CD4-positive, alpha-beta memory T cell (primary cell): ENCODE measurements at regions not wholly inside any gene's neighbourhood (a gene's known extent, or its start where the extent isn't known, plus 50 kb on each side); places are given as distances from the start of the nearest gene placed in this dataset.

Experiments used
- CTCF ChIA-PET: fragments of 350-600 bp; sonication (Branson Sonifier 250); formaldehyde crosslinking; loops from one replicate; lab custom pipeline; 2021; ENCODE audit warnings: inconsistent platforms; ENCODE audit not compliant: partially characterized antibody; lab: Charles Lee
- POLR2A ChIA-PET: fragments of 350-600 bp; sonication (Branson Sonifier 250); formaldehyde crosslinking; loops from one replicate; lab custom pipeline; 2021; ENCODE audit not compliant: partially characterized antibody; lab: Charles Lee
- DNase-seq, 5 donors: peaks; one replicate each; pipeline versions ENCODE4 v3.0.0 to v3.0.0-alpha.2; 2020 to 2022; ENCODE audit warnings: mixed read lengths in 1 of 5
- H3K27ac ChIP-seq: one replicate; pipeline ENCODE4 v1.7.0; 2013; ENCODE audit warnings: low read depth, low read length
- H3K27me3 ChIP-seq: 2 replicates; pipeline ENCODE4 v1.7.0; 2013; ENCODE audit warnings: mild to moderate bottlenecking, low read length, moderate library complexity; ENCODE audit not compliant: insufficient read depth
- H3K36me3 ChIP-seq: 2 replicates; pipeline ENCODE4 v1.7.0; 2013; ENCODE audit warnings: mild to moderate bottlenecking, low read length, moderate library complexity; ENCODE audit not compliant: insufficient read depth
- H3K4me1 ChIP-seq: 2 replicates; pipeline ENCODE4 v1.7.0; 2013; ENCODE audit warnings: mild to moderate bottlenecking, low read length, moderate library complexity; ENCODE audit not compliant: insufficient read depth
- H3K4me3 ChIP-seq, 2 donors: one replicate each; pipeline ENCODE4 v1.7.0; 2013; ENCODE audit warnings: low read length in 2 of 2, mild to moderate bottlenecking in 1 of 2
- H3K9me3 ChIP-seq, 2 donors: one replicate each; pipeline ENCODE4 v1.7.0; 2013; ENCODE audit warnings: low read length in 2 of 2, control low read depth in 1 of 2; ENCODE audit not compliant: control insufficient read depth in 1 of 2
- H3K27ac Mint-ChIP-seq, 7 donors: one replicate each; pipeline ENCODE4 v1.8.0; 2020 to 2021; ENCODE audit warnings: mixed read lengths in 7 of 7, mild to moderate bottlenecking in 6 of 7, inconsistent platforms in 3 of 7, moderate library complexity in 3 of 7
- H3K27me3 Mint-ChIP-seq, 2 donors: one replicate each; pipeline ENCODE4 v1.8.0; 2020 to 2021; ENCODE audit warnings: mixed read lengths in 2 of 2
- H3K36me3 Mint-ChIP-seq, 2 donors: one replicate each; pipeline ENCODE4 v1.8.0; 2020 to 2021; ENCODE audit warnings: mixed read lengths in 2 of 2, inconsistent platforms in 1 of 2, mild to moderate bottlenecking in 1 of 2
- H3K4me1 Mint-ChIP-seq, 4 donors: one replicate each; pipeline ENCODE4 v1.8.0; 2020 to 2021; ENCODE audit warnings: mixed read lengths in 4 of 4, mild to moderate bottlenecking in 1 of 4
- H3K4me3 Mint-ChIP-seq, 8 donors: one replicate each; pipeline ENCODE4 v1.8.0; 2020 to 2021; ENCODE audit warnings: mixed read lengths in 8 of 8, mild to moderate bottlenecking in 7 of 8, moderate library complexity in 6 of 8, inconsistent platforms in 3 of 8
- H3K9me3 Mint-ChIP-seq, 8 donors: one replicate each; pipeline ENCODE4 v1.8.0; 2020 to 2021; ENCODE audit warnings: mixed read lengths in 8 of 8, mild to moderate bottlenecking in 5 of 8, inconsistent platforms in 3 of 8, moderate library complexity in 1 of 8
- intact Hi-C: fragments of 100-400 bp; cut with micrococcal nuclease; formaldehyde crosslinking; loops from one replicate; pipeline ENCODE4 v1.15.1; 2023

GRCh38 chr15:88403351-88403791 is 63.8 kb downstream of the MRPL46 start:
- no peak overlapping the region for H3K4me3 Mint-ChIP-seq
- H3K4me1 ChIP-seq, result no peaks in the 10 kb centered on the region
- no peaks in the 10 kb centered on the region for H3K9me3 ChIP-seq
- H3K36me3 Mint-ChIP-seq, result no peaks in the 10 kb centered on the region
- CTCF ChIA-PET, result no interaction called here
- intact Hi-C loops, result no loop called here
- no peaks in the 10 kb centered on the region for H3K36me3 ChIP-seq
- no peaks in the 10 kb centered on the region for H3K27me3 ChIP-seq
- peaks cover 0 to 14% of the 10 kb centered on the region in 2 donors for H3K27me3 Mint-ChIP-seq
- no peak for DNase-seq
- POLR2A ChIA-PET, result no interaction called here
- H3K27ac Mint-ChIP-seq, result no peak overlapping the region
- no peaks in the 10 kb centered on the region for H3K4me1 Mint-ChIP-seq
- peaks cover 0 to 1% (median 0%) of the 10 kb centered on the region in 8 donors for H3K9me3 Mint-ChIP-seq
- no peak overlapping the region for H3K27ac ChIP-seq
- no peak overlapping the region for H3K4me3 ChIP-seq

- H3K9me3 Mint-ChIP-seq, result no peaks in the 10 kb centered on the region
Measured at GRCh38 chr15:88401996-88402656, 65.1 kb downstream of the MRPL46 start.

DNA sequence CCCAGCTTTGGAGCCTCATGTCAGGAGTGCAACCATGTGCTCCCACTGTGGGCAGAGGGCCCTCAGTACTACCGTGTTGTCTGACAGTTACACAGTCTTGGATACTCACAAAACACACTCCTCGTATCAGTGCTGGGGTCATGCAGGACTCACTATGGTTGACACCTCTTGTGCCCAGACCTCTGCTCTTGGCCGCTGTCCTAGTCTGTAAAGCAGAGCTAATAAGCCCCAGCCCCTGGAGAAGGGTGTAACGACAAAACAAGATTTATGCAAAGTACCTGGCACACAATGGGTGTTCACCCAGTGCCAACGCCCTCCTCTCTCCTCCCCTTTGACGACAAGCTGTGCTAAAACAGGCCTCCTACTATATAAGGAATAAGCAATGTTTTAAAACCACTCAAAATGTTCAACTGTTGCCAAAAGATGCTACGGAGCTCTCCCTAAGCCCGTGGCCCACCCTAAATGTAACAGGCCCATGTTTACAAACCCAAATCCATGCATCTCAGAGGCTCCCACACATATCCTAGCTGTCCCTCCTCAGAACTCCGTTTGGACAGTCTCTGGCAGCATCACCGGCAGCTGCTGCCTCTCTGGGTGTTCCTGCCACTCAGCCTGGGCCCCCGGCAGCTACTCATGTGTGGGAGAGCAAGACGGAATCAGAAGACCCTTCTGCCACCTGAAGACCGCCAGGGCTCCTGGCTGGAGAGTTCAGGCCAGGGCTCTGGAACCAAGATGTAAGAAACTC is 65.8 kb downstream of the MRPL46 start:
- H3K4me1 ChIP-seq, result no peaks in the 10 kb centered on the region
- Mint-ChIP-seq H3K4me1 (no peaks in the 10 kb centered on the region), H3K27ac (no peak overlapping the region), H3K27me3 (peaks cover 0 to 16% of the 10 kb centered on the region in 2 donors), H3K4me3 (no peak overlapping the region), H3K9me3 (no peaks in the 10 kb centered on the region), H3K36me3 (no peaks in the 10 kb centered on the region)
- no peak overlapping the region for H3K4me3 ChIP-seq
- intact Hi-C loops, result no loop called here
- H3K36me3 ChIP-seq, result no peaks in the 10 kb centered on the region
- DNase-seq, result no peak
- POLR2A ChIA-PET, result no interaction called here
- CTCF ChIA-PET, result no interaction called here
- no peaks in the 10 kb centered on the region for H3K9me3 ChIP-seq
- H3K27me3 ChIP-seq, result no peaks in the 10 kb centered on the region
- H3K27ac ChIP-seq, result no peak overlapping the region

More at GRCh38 chr15:88401996-88402656, 65.1 kb downstream of the MRPL46 start:
- DNase-seq, result no peak
- no peaks in the 10 kb centered on the region for H3K4me1 Mint-ChIP-seq
- Histone ChIP-seq H3K4me3 (no peak overlapping the region), H3K27ac (no peak overlapping the region), H3K27me3 (no peaks in the 10 kb centered on the region), H3K36me3 (no peaks in the 10 kb centered on the region), H3K4me1 (no peaks in the 10 kb centered on the region), H3K9me3 (no peaks in the 10 kb centered on the region)
- H3K36me3 Mint-ChIP-seq, result no peaks in the 10 kb centered on the region
- H3K4me3 Mint-ChIP-seq, result no peak overlapping the region
- H3K27ac Mint-ChIP-seq, result peak overlapping the region in 1 of 7 donors; percentile 10
- intact Hi-C loops, result no loop called here
- CTCF ChIA-PET, result no interaction called here
- peaks cover 0 to 14% of the 10 kb centered on the region in 2 donors for H3K27me3 Mint-ChIP-seq
- POLR2A ChIA-PET, result no interaction called here

DNA sequence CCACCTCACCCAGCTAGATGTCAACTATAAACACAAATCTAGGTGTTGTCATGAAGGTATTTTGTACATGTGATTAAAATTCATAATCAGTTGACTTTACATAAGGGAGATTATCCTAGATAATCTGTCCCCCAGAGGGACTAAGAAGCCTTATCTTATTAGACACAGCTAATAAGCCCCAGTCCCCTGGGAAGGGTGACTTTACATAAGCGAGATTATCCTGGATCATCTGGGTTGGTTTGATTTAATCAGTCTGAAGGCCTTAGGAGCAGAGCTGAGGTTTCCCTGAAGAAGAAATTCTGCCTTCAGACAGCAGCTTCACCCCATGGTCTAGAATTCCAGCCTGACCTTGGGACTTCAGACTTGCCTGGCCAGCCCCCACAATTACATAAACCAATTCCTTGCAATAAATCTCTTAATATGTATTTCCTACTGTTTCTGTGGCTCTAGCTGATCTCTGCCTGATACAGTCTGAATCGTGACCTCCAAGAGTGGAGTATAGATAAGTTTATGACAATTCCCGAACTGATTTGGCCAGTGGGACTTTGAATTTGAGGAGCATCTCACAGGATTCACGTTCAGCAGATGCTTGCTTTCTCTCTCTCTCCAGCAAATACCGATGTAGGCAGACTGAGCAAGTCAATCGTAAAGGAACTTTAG is 66.5 kb downstream of the MRPL46 start:
- Mint-ChIP-seq H3K27me3 (peaks cover 6 to 19% of the 10 kb centered on the region in 2 donors), H3K36me3 (no peaks in the 10 kb centered on the region), H3K9me3 (no peaks in the 10 kb centered on the region), H3K4me1 (no peaks in the 10 kb centered on the region), H3K4me3 (no peak overlapping the region), H3K27ac (no peak overlapping the region)
- Histone ChIP-seq H3K4me3 (no peak overlapping the region), H3K36me3 (no peaks in the 10 kb centered on the region), H3K27me3 (no peaks in the 10 kb centered on the region), H3K4me1 (no peaks in the 10 kb centered on the region), H3K9me3 (no peaks in the 10 kb centered on the region), H3K27ac (no peak overlapping the region)
- intact Hi-C loops, result no loop called here
- CTCF ChIA-PET, result no interaction called here
- POLR2A ChIA-PET, result no interaction called here
- no peak for DNase-seq

- intact Hi-C loops, result no loop called here
- Histone ChIP-seq H3K4me3 (no peak overlapping the region), H3K27ac (no peak overlapping the region), H3K27me3 (no peaks in the 10 kb centered on the region), H3K4me1 (no peaks in the 10 kb centered on the region), H3K36me3 (no peaks in the 10 kb centered on the region), H3K9me3 (no peaks in the 10 kb centered on the region)
- Mint-ChIP-seq H3K36me3 (no peaks in the 10 kb centered on the region), H3K27me3 (peaks cover 10 to 18% of the 10 kb centered on the region in 2 donors), H3K4me1 (no peaks in the 10 kb centered on the region), H3K9me3 (no peaks in the 10 kb centered on the region), H3K27ac (no peak overlapping the region), H3K4me3 (no peak overlapping the region)
- CTCF ChIA-PET, result no interaction called here
- POLR2A ChIA-PET, result no interaction called here
- DNase-seq, result no peak
Measured at GRCh38 chr15:88400084-88400483, 67.1 kb downstream of the MRPL46 start.

- intact Hi-C loops, result no loop called here
Measured at GRCh38 chr15:88399021-88399685, 68.0 kb downstream of the MRPL46 start.

DNA sequence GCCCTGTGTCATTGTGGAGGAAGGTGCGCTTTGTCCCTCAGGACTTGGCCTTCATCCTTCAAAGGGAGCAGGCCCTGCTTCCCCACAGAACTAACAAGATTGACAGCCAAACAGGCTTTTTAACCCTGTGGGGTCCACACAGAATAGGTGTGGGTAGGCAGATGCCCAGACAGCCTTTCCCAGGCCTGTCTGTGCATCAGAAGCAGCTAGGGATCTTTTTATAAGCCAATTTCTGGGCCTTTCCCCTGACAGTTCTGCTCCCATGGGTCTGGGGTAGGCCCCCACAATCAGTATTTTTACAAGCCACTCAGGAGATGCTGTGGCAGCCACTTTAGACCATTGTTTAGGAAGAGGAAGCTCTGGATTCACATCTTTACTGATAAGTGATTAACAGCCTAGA is 69.2 kb downstream of the MRPL46 start:
- no peak overlapping the region for H3K4me3 ChIP-seq
- no peaks in the 10 kb centered on the region for H3K36me3 Mint-ChIP-seq
- no peaks in the 10 kb centered on the region for H3K9me3 ChIP-seq
- DNase-seq, result no peak
- no peak overlapping the region for H3K4me3 Mint-ChIP-seq
- H3K27me3 ChIP-seq, result no peaks in the 10 kb centered on the region
- H3K4me1 ChIP-seq, result no peaks in the 10 kb centered on the region
- no peaks in the 10 kb centered on the region for H3K4me1 Mint-ChIP-seq
- H3K27ac ChIP-seq, result no peak overlapping the region
- ChIA-PET POLR2A (no interaction called here), CTCF (no interaction called here)
- no peaks in the 10 kb centered on the region for H3K36me3 ChIP-seq
- intact Hi-C loops, result no loop called here
- H3K27me3 Mint-ChIP-seq, result peaks cover 11 to 15% of the 10 kb centered on the region in 2 donors
- peaks cover 0 to 1% (median 0%) of the 10 kb centered on the region in 8 donors for H3K9me3 Mint-ChIP-seq
- H3K27ac Mint-ChIP-seq, result no peak overlapping the region

More at GRCh38 chr15:88399021-88399685, 68.0 kb downstream of the MRPL46 start:
- Mint-ChIP-seq H3K36me3 (no peaks in the 10 kb centered on the region), H3K4me1 (no peaks in the 10 kb centered on the region), H3K4me3 (no peak overlapping the region), H3K27me3 (peaks cover 10 to 19% of the 10 kb centered on the region in 2 donors), H3K9me3 (peaks cover 0 to 1% (median 0%) of the 10 kb centered on the region in 8 donors), H3K27ac (no peak overlapping the region)
- ChIA-PET POLR2A (no interaction called here), CTCF (no interaction called here)
- Histone ChIP-seq H3K4me1 (no peaks in the 10 kb centered on the region), H3K9me3 (no peaks in the 10 kb centered on the region), H3K4me3 (no peak overlapping the region), H3K27ac (no peak overlapping the region), H3K27me3 (no peaks in the 10 kb centered on the region), H3K36me3 (no peaks in the 10 kb centered on the region)
- DNase-seq, result no peak
